ENCODE measurements at regions not wholly inside any gene's neighbourhood (a gene's known extent, or its start where the extent isn't known, plus 50 kb on each side); places are given as distances from the start of the nearest gene placed in this dataset.

DNA sequence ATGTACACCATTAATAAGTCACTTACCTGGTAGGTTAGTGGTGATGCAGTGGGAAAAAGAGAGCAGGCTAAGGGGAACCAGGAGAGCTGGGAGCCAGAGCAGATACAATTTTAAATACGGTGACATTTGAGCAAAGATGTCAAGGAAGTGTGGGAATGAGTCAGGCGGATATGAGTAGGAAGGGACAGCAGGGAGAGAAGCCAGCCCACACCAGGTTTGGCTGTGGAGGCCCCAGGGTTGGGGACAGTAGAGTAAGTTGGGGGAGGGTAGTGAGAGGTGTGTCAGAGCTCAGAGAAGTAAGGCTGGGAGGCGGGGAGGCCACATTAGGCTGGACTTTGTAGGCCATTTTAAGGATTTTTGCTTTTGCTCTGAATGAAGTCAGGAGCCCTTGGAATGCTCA, 482.0 kb downstream of the DISC1 start:
- no peak for FAIRE-seq

GRCh38 chr1:232106415-232106814, 479.8 kb downstream of the DISC1 start:
- Histone ChIP-seq H3K36me3 (ENCODE audit: control insufficient read depth in 2 of 2, extremely low read depth in 1 of 2, insufficient read depth in 2 of 2, low read length in 2 of 2) (no peaks in the 10 kb centered on the region), H3K27ac (ENCODE audit: insufficient read depth, low read depth, low read length) (no peak overlapping the region), H4K20me1 (replicated peaks; ENCODE audit: control insufficient read depth, extremely low read depth, insufficient read depth, low read length) (no peaks in the 10 kb centered on the region), H3K27me3 (ENCODE audit: control insufficient read depth in 2 of 2, insufficient read depth in 2 of 2, low read length in 2 of 2) (no peaks in the 10 kb centered on the region), H3K4me1 (ENCODE audit: control insufficient read depth, extremely low read depth, insufficient read depth, low read length) (no peaks in the 10 kb centered on the region), H3K4me3 (replicated peaks in 1 of 3; ENCODE audit: insufficient read depth in 1 of 3, low read depth in 1 of 3, low read length in 3 of 3) (no peak overlapping the region), H3K9me1 (replicated peaks; ENCODE audit: control insufficient read depth, extremely low read depth, insufficient read depth, low read length) (no peaks in the 10 kb centered on the region), H3K79me2 (ENCODE audit: control insufficient read depth, insufficient read depth, low read length) (no peaks in the 10 kb centered on the region), H2AFZ (ENCODE audit: low read depth, low read length) (no peak overlapping the region), H3K9ac (replicated peaks; ENCODE audit: extremely low read depth, insufficient read depth, low read length) (no peak overlapping the region), H3K4me2 (ENCODE audit: insufficient read depth, low read length) (no peak overlapping the region), H3K9me3 (replicated peaks; ENCODE audit: control insufficient read depth, insufficient read depth, low read length) (no peaks in the 10 kb centered on the region)
- intact Hi-C loops (cut with micrococcal nuclease), result no loop called here
- FAIRE-seq (no peak), DNase-seq (ENCODE audit: low read depth, low spot score) (no peak)
- dilution Hi-C loops (cut with MboI; ENCODE audit: extremely low pct_ligation_motif_present, low sequenced_read_pairs), result no loop called here
- TF ChIP-seq CTCF (IDR thresholded peaks at IDR 0.05; ENCODE audit: extremely low read depth in 1 of 2, insufficient read depth in 1 of 2, low read depth in 1 of 2, low read length in 2 of 2), result no peak
- TF ChIP-seq JUN (IDR thresholded peaks at IDR 0.05; ENCODE audit: borderline replicate concordance, insufficient read depth, insufficient read length, low read depth), result no peak
- no peak for TF ChIP-seq POLR2AphosphoS5 (IDR thresholded peaks at IDR 0.05; ENCODE audit: insufficient read depth, low read depth, low read length)
- TF ChIP-seq MYC (IDR thresholded peaks at IDR 0.05; ENCODE audit: low read depth, low read length), result no peak
- TF ChIP-seq GATA2 (IDR thresholded peaks at IDR 0.05; ENCODE audit: insufficient read depth, insufficient read length, low read depth, low read length), result no peak
- no peak for TF ChIP-seq EZH2 (IDR thresholded peaks at IDR 0.05; ENCODE audit: borderline replicate concordance, low read depth, low read length, severe bottlenecking)
- no peak for TF ChIP-seq FOS (IDR thresholded peaks at IDR 0.05; ENCODE audit: borderline replicate concordance, insufficient read depth, low read length)
- TF ChIP-seq POLR2A (IDR thresholded peaks at IDR 0.05; ENCODE audit: low read depth, low read length), result no peak
- ChIA-PET POLR2A (no interaction called here), CTCF (no interaction called here)
- BruUV-seq (replicated peaks), result no TSS peak

More for the DNA sequence above, 482.0 kb downstream of the DISC1 start:
- Histone ChIP-seq H2AFZ (ENCODE audit: low read depth, low read length) (no peak overlapping the region), H4K20me1 (replicated peaks; ENCODE audit: control insufficient read depth, extremely low read depth, insufficient read depth, low read length) (no peaks in the 10 kb centered on the region), H3K36me3 (ENCODE audit: control insufficient read depth in 2 of 2, extremely low read depth in 1 of 2, insufficient read depth in 2 of 2, low read length in 2 of 2) (no peaks in the 10 kb centered on the region), H3K4me1 (ENCODE audit: control insufficient read depth, extremely low read depth, insufficient read depth, low read length) (no peaks in the 10 kb centered on the region), H3K9ac (replicated peaks; ENCODE audit: extremely low read depth, insufficient read depth, low read length) (no peak overlapping the region), H3K9me3 (replicated peaks; ENCODE audit: control insufficient read depth, insufficient read depth, low read length) (no peaks in the 10 kb centered on the region), H3K4me2 (ENCODE audit: insufficient read depth, low read length) (no peak overlapping the region), H3K9me1 (replicated peaks; ENCODE audit: control insufficient read depth, extremely low read depth, insufficient read depth, low read length) (no peaks in the 10 kb centered on the region), H3K27me3 (ENCODE audit: control insufficient read depth in 2 of 2, insufficient read depth in 2 of 2, low read length in 2 of 2) (no peaks in the 10 kb centered on the region), H3K4me3 (replicated peaks in 1 of 3; ENCODE audit: insufficient read depth in 1 of 3, low read depth in 1 of 3, low read length in 3 of 3) (no peak overlapping the region), H3K27ac (ENCODE audit: insufficient read depth, low read depth, low read length) (no peak overlapping the region), H3K79me2 (ENCODE audit: control insufficient read depth, insufficient read depth, low read length) (no peaks in the 10 kb centered on the region)
- ChIA-PET CTCF (no interaction called here), POLR2A (no interaction called here)
- no peak for TF ChIP-seq JUN (IDR thresholded peaks at IDR 0.05; ENCODE audit: borderline replicate concordance, insufficient read depth, insufficient read length, low read depth)
- TF ChIP-seq MYC (IDR thresholded peaks at IDR 0.05; ENCODE audit: low read depth, low read length), result no peak
- TF ChIP-seq POLR2AphosphoS5 (IDR thresholded peaks at IDR 0.05; ENCODE audit: insufficient read depth, low read depth, low read length), result no peak
- dilution Hi-C loops (cut with MboI; ENCODE audit: extremely low pct_ligation_motif_present, low sequenced_read_pairs), result no loop called here
- DNase-seq (ENCODE audit: low read depth, low spot score), result no peak
- intact Hi-C loops (cut with micrococcal nuclease), result no loop called here
- no TSS peak for BruUV-seq (replicated peaks)

Measured in endothelial cell of umbilical vein (primary cell).